Skeletal muscle tissue (tissue), 3 donors: ENCODE measurements at regions not wholly inside any gene's neighbourhood (a gene's known extent, or its start where the extent isn't known, plus 50 kb on each side); places are given as distances from the start of the nearest gene placed in this dataset.

Experiments
- H3K27ac ChIP-seq: one replicate; pipeline ENCODE4 v1.7.0; 2013; ENCODE audit warnings: mild to moderate bottlenecking, low read depth, low read length, inconsistent platforms
- H3K27me3 ChIP-seq, 3 donors: one replicate each; pipeline ENCODE4 v1.7.0; 2013; ENCODE audit warnings: low read length in 3 of 3; ENCODE audit not compliant: control insufficient read depth in 3 of 3, insufficient read depth in 3 of 3
- H3K36me3 ChIP-seq, 3 donors: one replicate each; pipeline ENCODE4 v1.7.0; 2013; ENCODE audit warnings: low read length in 3 of 3; ENCODE audit not compliant: control insufficient read depth in 3 of 3, insufficient read depth in 3 of 3
- H3K4me1 ChIP-seq, 3 donors: one replicate each; pipeline ENCODE4 v1.7.0; 2013; ENCODE audit warnings: low read length in 3 of 3, mild to moderate bottlenecking in 3 of 3; ENCODE audit not compliant: control insufficient read depth in 3 of 3, insufficient read depth in 3 of 3
- H3K4me3 ChIP-seq, 3 donors: one replicate each; pipeline ENCODE4 v1.7.0; 2013; ENCODE audit warnings: low read length in 3 of 3
- H3K9ac ChIP-seq, 3 donors: one replicate each; pipeline ENCODE4 v1.7.0; 2013; ENCODE audit warnings: low read length in 3 of 3, mild to moderate bottlenecking in 3 of 3, moderate library complexity in 2 of 3, low read depth in 1 of 3
- H3K9me3 ChIP-seq, 3 donors: one replicate each; pipeline ENCODE4 v1.7.0; 2013; ENCODE audit warnings: low read length in 3 of 3; ENCODE audit not compliant: control insufficient read depth in 3 of 3
- donor health status: Osteomylitis.

GRCh38 chr2:193505620-193506019, 1310.9 kb upstream of the TMEFF2 start:
- Histone ChIP-seq H3K9ac (no peak overlapping the region), H3K4me3 (no peak overlapping the region), H3K9me3 (no peaks in the 10 kb centered on the region), H3K27ac (no peak overlapping the region), H3K4me1 (no peaks in the 10 kb centered on the region), H3K27me3 (no peaks in the 10 kb centered on the region), H3K36me3 (no peaks in the 10 kb centered on the region)

- Histone ChIP-seq H3K4me1 (no peaks in the 10 kb centered on the region), H3K36me3 (no peaks in the 10 kb centered on the region), H3K9ac (no peak overlapping the region), H3K27ac (no peak overlapping the region), H3K27me3 (no peaks in the 10 kb centered on the region), H3K9me3 (no peaks in the 10 kb centered on the region), H3K4me3 (no peak overlapping the region)
Measured at GRCh38 chr2:193502363-193503035, 1307.8 kb upstream of the TMEFF2 start.

GRCh38 chr2:193496786-193497185, 1302.1 kb upstream of the TMEFF2 start:
- Histone ChIP-seq H3K4me1 (no peaks in the 10 kb centered on the region), H3K27me3 (no peaks in the 10 kb centered on the region), H3K4me3 (no peak overlapping the region), H3K27ac (no peak overlapping the region), H3K9ac (no peak overlapping the region), H3K9me3 (no peaks in the 10 kb centered on the region), H3K36me3 (no peaks in the 10 kb centered on the region)

- Histone ChIP-seq H3K36me3 (no peaks in the 10 kb centered on the region), H3K9ac (no peak overlapping the region), H3K4me1 (no peaks in the 10 kb centered on the region), H3K4me3 (no peak overlapping the region), H3K27me3 (no peaks in the 10 kb centered on the region), H3K9me3 (no peaks in the 10 kb centered on the region), H3K27ac (no peak overlapping the region)
Measured at GRCh38 chr2:193482557-193482956, 1287.8 kb upstream of the TMEFF2 start.

GRCh38 chr2:193480187-193480586, 1285.5 kb upstream of the TMEFF2 start:
- no peaks in the 10 kb centered on the region for H3K36me3 ChIP-seq
- no peaks in the 10 kb centered on the region for H3K9me3 ChIP-seq
- no peak overlapping the region for H3K9ac ChIP-seq
- no peak overlapping the region for H3K4me3 ChIP-seq
- H3K27me3 ChIP-seq, result no peaks in the 10 kb centered on the region
- no peak overlapping the region for H3K27ac ChIP-seq
- H3K4me1 ChIP-seq, result no peaks in the 10 kb centered on the region

GRCh38 chr2:193476171-193476800, 1281.6 kb upstream of the TMEFF2 start:
- Histone ChIP-seq H3K4me3 (no peak overlapping the region), H3K4me1 (no peaks in the 10 kb centered on the region), H3K9ac (no peak overlapping the region), H3K36me3 (no peaks in the 10 kb centered on the region), H3K9me3 (peaks cover 0 to 4% (median 0%) of the 10 kb centered on the region in 3 donors), H3K27ac (no peak overlapping the region), H3K27me3 (no peaks in the 10 kb centered on the region)

- H3K27ac ChIP-seq, result no peak overlapping the region
- no peaks in the 10 kb centered on the region for H3K4me1 ChIP-seq
- H3K9ac ChIP-seq, result no peak overlapping the region
- H3K36me3 ChIP-seq, result no peaks in the 10 kb centered on the region
- H3K9me3 ChIP-seq, result peaks cover 0 to 4% (median 0%) of the 10 kb centered on the region in 3 donors
- H3K27me3 ChIP-seq, result no peaks in the 10 kb centered on the region
- no peak overlapping the region for H3K4me3 ChIP-seq
Measured at GRCh38 chr2:193475038-193475437, 1280.3 kb upstream of the TMEFF2 start.

GRCh38 chr2:193469251-193469650, 1274.5 kb upstream of the TMEFF2 start:
- Histone ChIP-seq H3K4me1 (no peaks in the 10 kb centered on the region), H3K9me3 (peaks cover 0 to 4% (median 0%) of the 10 kb centered on the region in 3 donors), H3K4me3 (no peak overlapping the region), H3K9ac (no peak overlapping the region), H3K27me3 (no peaks in the 10 kb centered on the region), H3K36me3 (no peaks in the 10 kb centered on the region), H3K27ac (no peak overlapping the region)

- H3K9me3 ChIP-seq, result no peaks in the 10 kb centered on the region
- H3K4me1 ChIP-seq, result no peaks in the 10 kb centered on the region
- H3K4me3 ChIP-seq, result no peak overlapping the region
- no peak overlapping the region for H3K9ac ChIP-seq
- H3K27ac ChIP-seq, result no peak overlapping the region
- no peaks in the 10 kb centered on the region for H3K27me3 ChIP-seq
- H3K36me3 ChIP-seq, result no peaks in the 10 kb centered on the region
Measured at GRCh38 chr2:193467276-193467987, 1272.7 kb upstream of the TMEFF2 start.

- Histone ChIP-seq H3K36me3 (no peaks in the 10 kb centered on the region), H3K9me3 (no peaks in the 10 kb centered on the region), H3K4me3 (no peak overlapping the region), H3K27ac (no peak overlapping the region), H3K4me1 (no peaks in the 10 kb centered on the region), H3K27me3 (no peaks in the 10 kb centered on the region), H3K9ac (no peak overlapping the region)
Measured at GRCh38 chr2:193463011-193463410, 1268.3 kb upstream of the TMEFF2 start.
